ENCODE measurements at regions not wholly inside any gene's neighbourhood (a gene's known extent, or its start where the extent isn't known, plus 50 kb on each side); places are given as distances from the start of the nearest gene placed in this dataset.

DNA sequence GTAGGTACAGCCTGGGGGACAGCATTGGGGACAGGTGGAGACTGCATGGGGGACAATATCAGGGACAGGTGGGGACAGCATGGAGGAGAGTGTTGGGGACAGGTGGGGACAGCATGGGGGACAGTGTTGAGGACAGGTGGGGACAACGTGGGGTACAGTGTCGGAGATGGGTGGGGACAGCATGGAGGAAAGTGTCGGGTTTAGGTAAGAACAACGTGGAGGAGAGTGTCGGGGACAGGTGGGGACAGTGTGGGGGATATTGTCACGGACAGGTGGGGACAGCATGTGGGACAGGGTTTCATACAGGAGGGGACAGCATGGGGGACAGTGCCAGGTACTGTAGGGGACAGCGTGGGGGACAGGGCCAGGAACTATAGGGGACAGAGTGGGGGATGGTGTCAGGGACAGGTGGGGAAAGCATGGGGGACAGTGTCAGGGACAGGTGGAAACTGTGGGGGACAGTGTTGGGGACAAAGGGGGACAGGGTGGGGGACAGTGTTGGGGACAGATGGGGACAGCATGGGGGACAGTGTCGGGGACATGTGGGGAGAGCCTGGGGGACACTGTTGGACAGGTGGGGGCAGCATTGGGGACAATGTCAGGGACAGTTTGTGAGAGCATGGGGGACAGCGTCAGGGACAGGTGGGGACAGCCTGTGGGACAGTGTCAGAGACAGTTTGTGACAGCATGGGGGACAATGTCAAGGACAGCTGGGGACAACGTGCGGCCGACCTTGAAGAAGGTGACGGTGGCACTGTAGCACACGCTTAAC, 213.1 kb downstream of the TMEM121 start:
- in situ Hi-C loops (cut with HindIII; ENCODE audit: extremely low pct_ligation_motif_present, low pct_unique_long_range_greater_than_20kb) (no loop called here), intact Hi-C loops (cut with micrococcal nuclease; ENCODE audit: unreplicated experiment) (no loop called here)
- Histone ChIP-seq H3K4me3 (replicated peaks in 1 of 3; ENCODE audit: insufficient read depth in 1 of 3, low read depth in 2 of 3, low read length in 3 of 3) (no peak overlapping the region), H3K27ac (ENCODE audit: extremely low read length, insufficient read depth, low read length) (no peak overlapping the region), H3K9me3 (ENCODE audit: low read length) (no peaks in the 10 kb centered on the region), H3K79me2 (ENCODE audit: insufficient read depth, low read length) (no peaks in the 10 kb centered on the region), H3K9ac (ENCODE audit: insufficient read depth, low read depth, low read length) (no peak overlapping the region), H3K4me2 (ENCODE audit: low read depth, low read length) (no peak overlapping the region), H3K36me3 (replicated peaks in 1 of 2; ENCODE audit: control insufficient read depth in 1 of 2, insufficient read depth in 2 of 2, low read length in 2 of 2) (no peaks in the 10 kb centered on the region), H4K20me1 (ENCODE audit: insufficient read depth, low read length) (no peaks in the 10 kb centered on the region), H2AFZ (ENCODE audit: low read length) (no peak overlapping the region), H3K27me3 (ENCODE audit: control insufficient read depth in 1 of 2, insufficient read depth in 2 of 2, low read length in 2 of 2) (peaks cover 0 to 2% of the 10 kb centered on the region in 2 experiments; a peak in 2 of 5 replicates), H3K4me1 (ENCODE audit: insufficient read depth, low read length) (no peaks in the 10 kb centered on the region)
- POLR2A ChIA-PET = no interaction called here
- DNase-seq (ENCODE audit: low spot score) (no peak), ATAC-seq (no peak), FAIRE-seq (no peak)
- no TSS peak for BruUV-seq (replicated peaks)
- WGBS (ENCODE audit: low lambda C conversion rate) = 1% methylated on average over 9 of the region's 14 CpGs
- CTCF ChIA-PET (ENCODE audit: low intra/inter-chr PET ratio, low total read pairs) = no interaction called here
- TF ChIP-seq, protein P1, sequence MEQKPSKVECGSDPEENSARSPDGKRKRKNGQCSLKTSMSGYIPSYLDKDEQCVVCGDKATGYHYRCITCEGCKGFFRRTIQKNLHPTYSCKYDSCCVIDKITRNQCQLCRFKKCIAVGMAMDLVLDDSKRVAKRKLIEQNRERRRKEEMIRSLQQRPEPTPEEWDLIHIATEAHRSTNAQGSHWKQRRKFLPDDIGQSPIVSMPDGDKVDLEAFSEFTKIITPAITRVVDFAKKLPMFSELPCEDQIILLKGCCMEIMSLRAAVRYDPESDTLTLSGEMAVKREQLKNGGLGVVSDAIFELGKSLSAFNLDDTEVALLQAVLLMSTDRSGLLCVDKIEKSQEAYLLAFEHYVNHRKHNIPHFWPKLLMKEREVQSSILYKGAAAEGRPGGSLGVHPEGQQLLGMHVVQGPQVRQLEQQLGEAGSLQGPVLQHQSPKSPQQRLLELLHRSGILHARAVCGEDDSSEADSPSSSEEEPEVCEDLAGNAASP (CRISPR knock-in tag; IDR thresholded peaks at IDR 0.05; ENCODE audit: borderline replicate concordance) = no peak
- TF ChIP-seq ZNF124 (CRISPR knock-in tag; IDR thresholded peaks at IDR 0.05) = no peak
- TF ChIP-seq, protein P2, sequence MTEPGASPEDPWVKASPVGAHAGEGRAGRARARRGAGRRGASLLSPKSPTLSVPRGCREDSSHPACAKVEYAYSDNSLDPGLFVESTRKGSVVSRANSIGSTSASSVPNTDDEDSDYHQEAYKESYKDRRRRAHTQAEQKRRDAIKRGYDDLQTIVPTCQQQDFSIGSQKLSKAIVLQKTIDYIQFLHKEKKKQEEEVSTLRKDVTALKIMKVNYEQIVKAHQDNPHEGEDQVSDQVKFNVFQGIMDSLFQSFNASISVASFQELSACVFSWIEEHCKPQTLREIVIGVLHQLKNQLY (CRISPR knock-in tag; IDR thresholded peaks at IDR 0.05) = no peak
- TF ChIP-seq, protein P3, sequence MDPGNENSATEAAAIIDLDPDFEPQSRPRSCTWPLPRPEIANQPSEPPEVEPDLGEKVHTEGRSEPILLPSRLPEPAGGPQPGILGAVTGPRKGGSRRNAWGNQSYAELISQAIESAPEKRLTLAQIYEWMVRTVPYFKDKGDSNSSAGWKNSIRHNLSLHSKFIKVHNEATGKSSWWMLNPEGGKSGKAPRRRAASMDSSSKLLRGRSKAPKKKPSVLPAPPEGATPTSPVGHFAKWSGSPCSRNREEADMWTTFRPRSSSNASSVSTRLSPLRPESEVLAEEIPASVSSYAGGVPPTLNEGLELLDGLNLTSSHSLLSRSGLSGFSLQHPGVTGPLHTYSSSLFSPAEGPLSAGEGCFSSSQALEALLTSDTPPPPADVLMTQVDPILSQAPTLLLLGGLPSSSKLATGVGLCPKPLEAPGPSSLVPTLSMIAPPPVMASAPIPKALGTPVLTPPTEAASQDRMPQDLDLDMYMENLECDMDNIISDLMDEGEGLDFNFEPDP (CRISPR knock-in tag; conservative IDR thresholded peaks at IDR 0.05) = no peak
- no peak for TF ChIP-seq ZFP36 (IDR thresholded peaks at IDR 0.05; ENCODE audit: borderline replicate concordance, low read depth, low read length, partially characterized antibody)
- no peak for TF ChIP-seq THAP11 (CRISPR knock-in tag; IDR thresholded peaks at IDR 0.05)
- TF ChIP-seq, protein P4, sequence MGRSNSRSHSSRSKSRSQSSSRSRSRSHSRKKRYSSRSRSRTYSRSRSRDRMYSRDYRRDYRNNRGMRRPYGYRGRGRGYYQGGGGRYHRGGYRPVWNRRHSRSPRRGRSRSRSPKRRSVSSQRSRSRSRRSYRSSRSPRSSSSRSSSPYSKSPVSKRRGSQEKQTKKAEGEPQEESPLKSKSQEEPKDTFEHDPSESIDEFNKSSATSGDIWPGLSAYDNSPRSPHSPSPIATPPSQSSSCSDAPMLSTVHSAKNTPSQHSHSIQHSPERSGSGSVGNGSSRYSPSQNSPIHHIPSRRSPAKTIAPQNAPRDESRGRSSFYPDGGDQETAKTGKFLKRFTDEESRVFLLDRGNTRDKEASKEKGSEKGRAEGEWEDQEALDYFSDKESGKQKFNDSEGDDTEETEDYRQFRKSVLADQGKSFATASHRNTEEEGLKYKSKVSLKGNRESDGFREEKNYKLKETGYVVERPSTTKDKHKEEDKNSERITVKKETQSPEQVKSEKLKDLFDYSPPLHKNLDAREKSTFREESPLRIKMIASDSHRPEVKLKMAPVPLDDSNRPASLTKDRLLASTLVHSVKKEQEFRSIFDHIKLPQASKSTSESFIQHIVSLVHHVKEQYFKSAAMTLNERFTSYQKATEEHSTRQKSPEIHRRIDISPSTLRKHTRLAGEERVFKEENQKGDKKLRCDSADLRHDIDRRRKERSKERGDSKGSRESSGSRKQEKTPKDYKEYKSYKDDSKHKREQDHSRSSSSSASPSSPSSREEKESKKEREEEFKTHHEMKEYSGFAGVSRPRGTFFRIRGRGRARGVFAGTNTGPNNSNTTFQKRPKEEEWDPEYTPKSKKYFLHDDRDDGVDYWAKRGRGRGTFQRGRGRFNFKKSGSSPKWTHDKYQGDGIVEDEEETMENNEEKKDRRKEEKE (IDR thresholded peaks at IDR 0.05) = no peak
- no peak for TF ChIP-seq HIVEP1 (CRISPR knock-in tag; IDR thresholded peaks at IDR 0.05)
- no peak for TF ChIP-seq ZNF598 (CRISPR knock-in tag; IDR thresholded peaks at IDR 0.05; ENCODE audit: borderline replicate concordance)
- no peak for TF ChIP-seq ZNF549 (CRISPR knock-in tag; IDR thresholded peaks at IDR 0.05)
- TF ChIP-seq KLF15 (CRISPR knock-in tag; IDR thresholded peaks at IDR 0.05; ENCODE audit: borderline replicate concordance) = no peak
- no peak for TF ChIP-seq REXO4 (CRISPR knock-in tag; IDR thresholded peaks at IDR 0.05; ENCODE audit: borderline replicate concordance)
- TF ChIP-seq ZSCAN30 (CRISPR knock-in tag; IDR thresholded peaks at IDR 0.05) = no peak
- TF ChIP-seq, protein P5, sequence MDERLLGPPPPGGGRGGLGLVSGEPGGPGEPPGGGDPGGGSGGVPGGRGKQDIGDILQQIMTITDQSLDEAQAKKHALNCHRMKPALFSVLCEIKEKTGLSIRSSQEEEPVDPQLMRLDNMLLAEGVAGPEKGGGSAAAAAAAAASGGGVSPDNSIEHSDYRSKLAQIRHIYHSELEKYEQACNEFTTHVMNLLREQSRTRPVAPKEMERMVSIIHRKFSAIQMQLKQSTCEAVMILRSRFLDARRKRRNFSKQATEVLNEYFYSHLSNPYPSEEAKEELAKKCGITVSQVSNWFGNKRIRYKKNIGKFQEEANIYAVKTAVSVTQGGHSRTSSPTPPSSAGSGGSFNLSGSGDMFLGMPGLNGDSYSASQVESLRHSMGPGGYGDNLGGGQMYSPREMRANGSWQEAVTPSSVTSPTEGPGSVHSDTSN (CRISPR knock-in tag; IDR thresholded peaks at IDR 0.05) = no peak
- TF ChIP-seq TEAD2 (CRISPR knock-in tag; IDR thresholded peaks at IDR 0.05) = no peak
- TF ChIP-seq ZNF282 (IDR thresholded peaks at IDR 0.05; ENCODE audit: partially characterized antibody) = no peak
- no peak for TF ChIP-seq KLF16 (CRISPR knock-in tag; IDR thresholded peaks at IDR 0.05)
- TF ChIP-seq ZSCAN12 (CRISPR knock-in tag; IDR thresholded peaks at IDR 0.05) = no peak

Data from HepG2 (cell line).